GM23248 (cell line): ENCODE measurements at regions not wholly inside any gene's neighbourhood (a gene's known extent, or its start where the extent isn't known, plus 50 kb on each side); places are given as distances from the start of the nearest gene placed in this dataset.
A peak's percentile ranks its signal among the peaks of the same experiment; 100 is the strongest.

Experiments
- DNase-seq: peaks from one replicate; pipeline ENCODE4 v3.0.0-alpha.2; 2015
- H2AFZ ChIP-seq: fragments of 200-600 bp; sonication (generic); 2 replicates; pipeline ENCODE4 v1.6.1; 2016; ENCODE audit warnings: antibody characterized with exemption
- H3F3A ChIP-seq: fragments of 200-600 bp; sonication (generic); 2 replicates; pipeline ENCODE4 v1.6.1; 2016; ENCODE audit warnings: mild to moderate bottlenecking, antibody characterized with exemption, mixed run types; ENCODE audit not compliant: insufficient read depth
- H3K27ac ChIP-seq: fragments of 200-600 bp; sonication (generic); 2 replicates; pipeline ENCODE4 v1.5.1; 2016; ENCODE audit warnings: mild to moderate bottlenecking
- H3K27me3 ChIP-seq: fragments of 200-600 bp; sonication (generic); replicated peaks from 2 replicates; pipeline ENCODE4 v1.6.1; 2016; ENCODE audit warnings: mild to moderate bottlenecking; ENCODE audit not compliant: insufficient read depth
- H3K36me3 ChIP-seq: fragments of 200-600 bp; sonication (generic); 2 replicates; pipeline ENCODE4 v1.6.1; 2016; ENCODE audit warnings: low read depth, mild to moderate bottlenecking
- H3K4me1 ChIP-seq: fragments of 200-600 bp; sonication (generic); 2 replicates; pipeline ENCODE4 v1.6.1; 2016; ENCODE audit warnings: mild to moderate bottlenecking; ENCODE audit not compliant: insufficient read depth
- H3K4me2 ChIP-seq: fragments of 200-600 bp; sonication (generic); one replicate; pipeline ENCODE4 v1.6.1; 2016; ENCODE audit warnings: mild to moderate bottlenecking; ENCODE audit not compliant: unreplicated experiment
- H3K4me3 ChIP-seq: fragments of 200-600 bp; sonication (generic); 2 replicates; pipeline ENCODE4 v1.5.1; 2016; ENCODE audit warnings: mild to moderate bottlenecking
- H3K79me2 ChIP-seq: fragments of 200-600 bp; sonication (generic); 2 replicates; pipeline ENCODE4 v1.6.1; 2016; ENCODE audit warnings: mild to moderate bottlenecking; ENCODE audit not compliant: insufficient read depth
- H3K9ac ChIP-seq: fragments of 200-600 bp; sonication (generic); 2 replicates; pipeline ENCODE4 v1.6.1; 2016; ENCODE audit warnings: mild to moderate bottlenecking
- H3K9me2 ChIP-seq: fragments of 200-600 bp; sonication (generic); 2 replicates; pipeline ENCODE4 v1.6.1; 2016; ENCODE audit warnings: mixed run types, mild to moderate bottlenecking, moderate library complexity; ENCODE audit not compliant: insufficient read depth
- H3K9me3 ChIP-seq: fragments of 200-600 bp; sonication (generic); one replicate; pipeline ENCODE4 v1.6.1; 2017; ENCODE audit warnings: low read depth
- H4K20me1 ChIP-seq: fragments of 200-600 bp; sonication (generic); 2 replicates; pipeline ENCODE4 v1.6.0; 2016; ENCODE audit not compliant: insufficient read depth
- EZH2 ChIP-seq: fragments of 200-600 bp; sonication (generic); IDR thresholded peaks from 2 replicates; pipeline ENCODE4 v1.6.1; 2018; ENCODE audit warnings: antibody characterized with exemption, mild to moderate bottlenecking; ENCODE audit not compliant: insufficient read depth, poor library complexity, severe bottlenecking
- EZH2phosphoT487 ChIP-seq: fragments of 200-600 bp; sonication (generic); IDR thresholded peaks from 2 replicates; pipeline ENCODE4 v1.6.1; 2018; ENCODE audit warnings: antibody characterized with exemption, moderate library complexity, mild to moderate bottlenecking, low read depth; ENCODE audit not compliant: insufficient read depth
- WGBS, 2 experiments: methylation state at CpG; one replicate each; pipeline ENCODE4 v1.1.6; 2015 to 2017; ENCODE audit warnings: low lambda C conversion rate in 2 of 2, low coverage in 1 of 2; ENCODE audit errors: missing lambda C conversion rate in 2 of 2; 5-methylcytosine and 5-hydroxymethylcytosine counted together
- in situ Hi-C: fragments of 300-500 bp; cut with MboI; formaldehyde crosslinking; loops from 2 replicates; pipeline ENCODE4 v1.15.0; 2020

DNA sequence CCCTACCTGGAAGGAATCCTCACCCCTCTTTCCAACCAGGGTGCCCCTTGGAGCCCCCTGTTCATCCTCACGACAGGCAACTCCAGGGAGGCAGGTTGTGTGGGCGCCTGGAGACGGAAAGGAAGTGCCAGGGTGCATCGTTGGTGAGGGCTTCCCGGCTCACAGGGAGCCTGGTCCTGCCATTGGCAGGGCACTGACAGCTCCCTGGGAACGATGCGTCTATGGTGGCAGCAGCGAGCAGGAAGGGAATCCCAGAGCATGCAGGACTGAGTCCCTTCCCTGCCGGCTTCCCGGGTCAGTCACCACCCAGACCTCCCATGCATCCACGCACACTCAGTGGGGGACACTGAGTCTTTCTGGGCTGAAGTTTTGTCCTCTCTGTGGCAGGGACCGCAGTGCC lies 117.6 kb downstream of the INHBB start:
- DNase-seq: no peak
- H4K20me1 ChIP-seq: no peaks in the 10 kb centered on the region
- H3K27me3 ChIP-seq: no peaks in the 10 kb centered on the region

DNA sequence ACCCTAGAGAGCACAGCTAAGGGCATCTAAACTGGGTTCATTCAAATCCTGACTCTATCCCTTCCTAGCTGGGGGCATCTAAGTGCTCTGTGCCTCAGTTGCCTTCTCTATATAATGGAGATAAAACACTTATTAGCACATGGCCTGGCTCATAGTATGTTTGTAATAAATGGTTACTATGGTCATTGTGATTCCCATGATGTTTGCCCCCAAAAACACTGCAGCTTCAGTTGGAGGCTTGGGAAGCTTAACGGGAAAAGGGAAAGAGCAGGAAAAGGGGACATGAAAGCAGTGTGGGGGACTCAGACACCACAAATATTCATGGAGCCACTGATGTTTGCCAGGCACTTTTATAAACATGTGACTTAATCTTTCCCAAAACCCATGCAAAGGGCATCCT lies 118.1 kb downstream of the INHBB start:
- Histone ChIP-seq H3K9ac (no peak overlapping the region), H3K9me2 (no peaks in the 10 kb centered on the region), H3K4me3 (no peak overlapping the region), H2AFZ (peak overlapping the region; percentile 49), H3K4me1 (peaks cover 21% of the 10 kb centered on the region), H3K27ac (no peak overlapping the region), H3K4me2 (peak overlapping the region; percentile 12), H3K36me3 (no peaks in the 10 kb centered on the region), H3K9me3 (no peaks in the 10 kb centered on the region), H3K27me3 (no peaks in the 10 kb centered on the region), H4K20me1 (no peaks in the 10 kb centered on the region), H3K79me2 (no peaks in the 10 kb centered on the region), H3F3A (peaks cover 5% of the 10 kb centered on the region)
- in situ Hi-C loops: no loop called here
- WGBS, 2 experiments: 32 to 33% methylated on average over 1 of the region's 1 CpG
- TF ChIP-seq EZH2phosphoT487 (no peak), EZH2 (no peak)
- DNase-seq: no peak

More for the DNA sequence above, 117.6 kb downstream of the INHBB start:
- WGBS, 2 experiments: 43% methylated on average over 12 of the region's 12 CpGs
- peaks cover 16% of the 10 kb centered on the region for H3K4me1 ChIP-seq
- H3K4me3 ChIP-seq: no peak overlapping the region
- no peak overlapping the region for H3K27ac ChIP-seq
- H3F3A ChIP-seq: peaks cover under 1% of the 10 kb centered on the region; the same call in 1 of the 2 replicates
- H3K79me2 ChIP-seq: no peaks in the 10 kb centered on the region
- no peak overlapping the region for H3K4me2 ChIP-seq
- TF ChIP-seq EZH2 (no peak), EZH2phosphoT487 (no peak)
- peak overlapping the region; percentile 49; the same call in 1 of the 2 replicates for H2AFZ ChIP-seq
- H3K36me3 ChIP-seq: no peaks in the 10 kb centered on the region
- H3K9me2 ChIP-seq: no peaks in the 10 kb centered on the region
- in situ Hi-C loops: no loop called here
- H3K9ac ChIP-seq: no peak overlapping the region
- H3K9me3 ChIP-seq: no peaks in the 10 kb centered on the region

DNA sequence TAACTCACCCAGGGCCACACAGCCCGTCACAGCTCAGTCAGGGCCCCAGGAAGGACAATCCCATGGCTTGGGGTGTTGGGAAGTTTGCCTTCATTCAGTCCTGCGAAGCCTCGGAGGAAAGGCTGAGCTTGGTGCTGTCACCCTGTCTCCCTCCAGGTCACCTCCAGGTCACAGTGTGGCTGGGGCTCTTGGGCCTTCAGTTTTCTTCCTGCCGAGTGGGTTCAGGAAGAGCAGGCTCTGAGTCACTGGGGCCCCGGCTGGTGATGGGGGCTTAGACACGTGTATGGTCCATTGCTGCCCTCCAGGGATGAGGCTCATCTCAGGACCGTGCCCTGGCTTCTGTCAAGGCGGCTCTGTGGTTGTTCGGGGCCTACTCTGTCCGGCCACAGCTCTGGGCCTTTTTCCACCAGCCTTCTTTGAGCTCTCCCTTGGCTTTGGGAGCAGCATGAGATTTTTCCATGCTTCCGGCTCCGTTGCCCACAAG lies 118.6 kb downstream of the INHBB start:
- no peak overlapping the region for H3K4me3 ChIP-seq
- H4K20me1 ChIP-seq: no peaks in the 10 kb centered on the region
- H3K9me2 ChIP-seq: no peaks in the 10 kb centered on the region
- no peaks in the 10 kb centered on the region for H3K79me2 ChIP-seq
- H3K4me2 ChIP-seq: peak overlapping the region; percentile 12
- DNase-seq: no peak
- H3K27ac ChIP-seq: no peak overlapping the region
- TF ChIP-seq EZH2phosphoT487: no peak
- no peak for TF ChIP-seq EZH2
- no peak overlapping the region for H3K9ac ChIP-seq
- no peaks in the 10 kb centered on the region for H3K36me3 ChIP-seq
- in situ Hi-C loops: no loop called here
- H3K4me1 ChIP-seq: peaks cover 26% of the 10 kb centered on the region
- 84 to 88% methylated on average over 12 of the region's 12 CpGs for WGBS, 2 experiments
- H3K9me3 ChIP-seq: no peaks in the 10 kb centered on the region
- no peaks in the 10 kb centered on the region for H3K27me3 ChIP-seq
- peak overlapping the region; percentile 49 for H2AFZ ChIP-seq
- peaks cover 10% of the 10 kb centered on the region for H3F3A ChIP-seq

DNA sequence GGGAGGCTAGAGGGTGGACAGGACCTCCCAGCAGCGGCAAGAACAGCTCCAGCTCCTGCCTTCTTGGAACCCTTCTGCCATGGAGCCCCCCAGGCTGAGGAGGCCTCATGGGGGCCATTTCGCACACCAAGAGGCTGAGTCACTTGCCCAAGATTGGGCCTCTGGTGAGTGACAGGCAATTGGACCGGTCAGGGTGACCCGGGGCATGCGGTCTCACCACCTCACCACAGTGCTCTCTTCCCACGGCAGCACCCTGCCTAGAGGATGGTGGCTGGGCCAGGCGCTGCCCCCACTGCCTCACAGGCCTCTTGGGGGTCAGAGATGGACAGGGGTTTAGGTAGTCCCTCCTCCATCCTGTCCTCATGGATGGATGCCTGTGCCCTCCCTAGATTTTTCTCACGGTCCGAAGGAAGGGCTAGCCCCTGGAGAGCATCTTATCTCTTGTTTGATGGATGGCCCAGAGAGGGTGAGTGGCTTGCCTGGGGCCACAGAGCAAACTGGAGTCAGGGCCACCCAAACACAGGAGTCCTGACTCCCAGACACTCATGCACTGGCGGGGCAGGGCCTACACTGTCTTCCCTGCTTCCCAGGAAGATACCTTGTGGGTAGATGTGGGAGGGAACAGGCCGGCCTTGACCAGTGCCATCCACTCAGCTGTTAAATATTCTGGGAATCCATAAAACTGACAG lies 119.2 kb downstream of the INHBB start:
- no peak for DNase-seq
- Histone ChIP-seq H3K4me3 (no peak overlapping the region), H3F3A (peaks cover 17% of the 10 kb centered on the region), H3K4me1 (peaks cover 33% of the 10 kb centered on the region), H3K4me2 (no peak overlapping the region), H2AFZ (no peak overlapping the region), H4K20me1 (no peaks in the 10 kb centered on the region), H3K27ac (no peak overlapping the region), H3K36me3 (no peaks in the 10 kb centered on the region), H3K9me3 (no peaks in the 10 kb centered on the region), H3K27me3 (no peaks in the 10 kb centered on the region), H3K9me2 (no peaks in the 10 kb centered on the region), H3K79me2 (no peaks in the 10 kb centered on the region), H3K9ac (no peak overlapping the region)
- 93 to 94% methylated on average over 11 of the region's 11 CpGs for WGBS, 2 experiments
- in situ Hi-C loops: no loop called here
- TF ChIP-seq EZH2 (no peak), EZH2phosphoT487 (no peak)

DNA sequence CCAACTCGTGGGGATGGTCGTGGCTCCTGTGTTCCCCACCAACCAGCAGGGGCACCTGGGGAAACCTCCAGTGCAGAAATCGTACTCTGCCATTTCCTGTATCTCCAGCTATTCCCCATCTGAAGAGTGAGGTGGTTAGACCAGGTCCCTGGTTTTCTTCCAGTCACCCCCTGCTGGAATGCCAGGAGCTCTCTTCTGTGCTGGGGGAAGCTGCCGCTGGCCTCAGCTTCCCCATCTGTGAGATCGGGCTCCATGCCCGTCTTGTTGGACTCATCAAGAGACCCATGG lies 119.7 kb downstream of the INHBB start:
- TF ChIP-seq EZH2phosphoT487 (no peak), EZH2 (no peak)
- Histone ChIP-seq H3K4me3 (no peak overlapping the region), H3K4me2 (no peak overlapping the region), H3K79me2 (no peaks in the 10 kb centered on the region), H4K20me1 (no peaks in the 10 kb centered on the region), H3K4me1 (peaks cover 36% of the 10 kb centered on the region), H3K9me3 (no peaks in the 10 kb centered on the region), H3K27me3 (no peaks in the 10 kb centered on the region), H3F3A (peaks cover 19% of the 10 kb centered on the region), H3K27ac (no peak overlapping the region), H3K9ac (no peak overlapping the region), H3K9me2 (no peaks in the 10 kb centered on the region), H2AFZ (no peak overlapping the region), H3K36me3 (no peaks in the 10 kb centered on the region)
- DNase-seq: no peak
- in situ Hi-C loops: no loop called here
- 81 to 93% methylated on average over 6 of the region's 6 CpGs for WGBS, 2 experiments
